Osteoblast (primary cell): ENCODE measurements at regions not wholly inside any gene's neighbourhood (a gene's known extent, or its start where the extent isn't known, plus 50 kb on each side); places are given as distances from the start of the nearest gene placed in this dataset.

Source experiments
- DNase-seq: peaks from one replicate; pipeline ENCODE4 v3.0.0; 2011; ENCODE audit warnings: low spot score, mixed read lengths; ENCODE audit not compliant: insufficient read length; ENCODE audit errors: missing footprints
- H2AFZ ChIP-seq: 2 replicates; pipeline ENCODE4 v1.6.0; 2011; ENCODE audit warnings: mild to moderate bottlenecking, low read length
- H3K27ac ChIP-seq: 2 replicates; pipeline ENCODE4 v1.5.1; 2011; ENCODE audit warnings: mild to moderate bottlenecking, low read depth, low read length, moderate library complexity
- H3K27me3 ChIP-seq: 2 replicates; pipeline ENCODE4 v1.6.0; 2012; ENCODE audit warnings: mild to moderate bottlenecking, control low read depth, inconsistent platforms, low read length, moderate library complexity; ENCODE audit not compliant: insufficient read depth
- H3K36me3 ChIP-seq: 2 replicates; pipeline ENCODE4 v1.5.1; 2011; ENCODE audit warnings: mild to moderate bottlenecking, low read length, control low read depth, moderate library complexity; ENCODE audit not compliant: insufficient read depth
- H3K4me1 ChIP-seq: 2 replicates; pipeline ENCODE4 v1.5.1; 2011; ENCODE audit warnings: mild to moderate bottlenecking, low read length, control low read depth, moderate library complexity; ENCODE audit not compliant: insufficient read depth
- H3K4me2 ChIP-seq: 2 replicates; pipeline ENCODE4 v1.6.0; 2011; ENCODE audit warnings: mild to moderate bottlenecking, low read length; ENCODE audit not compliant: insufficient read depth
- H3K4me3 ChIP-seq: fragments of 200-600 bp; sonication (generic); 3 replicates; pipeline ENCODE4 v1.5.1; 2012; ENCODE audit warnings: mild to moderate bottlenecking, low read length, inconsistent platforms; ENCODE audit not compliant: insufficient read depth
- H3K79me2 ChIP-seq: 2 replicates; pipeline ENCODE4 v1.6.0; 2012; ENCODE audit warnings: mild to moderate bottlenecking, low read length, control low read depth, inconsistent platforms; ENCODE audit not compliant: insufficient read depth
- H3K9me3 ChIP-seq: 2 replicates; pipeline ENCODE4 v1.5.1; 2011; ENCODE audit warnings: low read depth, low read length, control low read depth
- H4K20me1 ChIP-seq: 2 replicates; pipeline ENCODE4 v1.6.0; 2012; ENCODE audit warnings: mild to moderate bottlenecking, low read length, control low read depth; ENCODE audit not compliant: insufficient read depth
- CTCF ChIP-seq: IDR thresholded peaks from 2 replicates; pipeline ENCODE4 v1.5.1; 2011; ENCODE audit warnings: mild to moderate bottlenecking, low read depth, low read length, moderate library complexity; ENCODE audit errors: extremely low read depth

- Histone ChIP-seq H3K4me1 (no peaks in the 10 kb centered on the region), H4K20me1 (no peaks in the 10 kb centered on the region), H3K27me3 (peaks cover 4% of the 10 kb centered on the region), H3K27ac (no peak overlapping the region), H3K4me2 (no peak overlapping the region), H3K9me3 (no peaks in the 10 kb centered on the region), H2AFZ (no peak overlapping the region), H3K79me2 (no peaks in the 10 kb centered on the region), H3K36me3 (no peaks in the 10 kb centered on the region), H3K4me3 (no peak overlapping the region)
- TF ChIP-seq CTCF: no peak
- DNase-seq: no peak
Measured at GRCh38 chr10:27410153-27410552, 94.0 kb upstream of the RAB18 start.

GRCh38 chr10:27407271-27407670, 96.8 kb upstream of the RAB18 start:
- Histone ChIP-seq H3K27me3 (no peaks in the 10 kb centered on the region), H3K9me3 (no peaks in the 10 kb centered on the region), H3K4me3 (no peak overlapping the region), H3K79me2 (no peaks in the 10 kb centered on the region), H3K4me2 (no peak overlapping the region), H4K20me1 (no peaks in the 10 kb centered on the region), H2AFZ (no peak overlapping the region), H3K27ac (no peak overlapping the region), H3K4me1 (no peaks in the 10 kb centered on the region), H3K36me3 (no peaks in the 10 kb centered on the region)
- no peak for TF ChIP-seq CTCF
- DNase-seq: no peak

GRCh38 chr10:27399871-27400270, 104.2 kb upstream of the RAB18 start:
- no peak for TF ChIP-seq CTCF
- no peak overlapping the region for H3K27ac ChIP-seq
- no peak overlapping the region for H2AFZ ChIP-seq
- H3K4me1 ChIP-seq: no peaks in the 10 kb centered on the region
- no peak for DNase-seq
- no peak overlapping the region for H3K4me2 ChIP-seq
- no peaks in the 10 kb centered on the region for H4K20me1 ChIP-seq
- H3K4me3 ChIP-seq: no peak overlapping the region
- H3K27me3 ChIP-seq: no peaks in the 10 kb centered on the region
- H3K9me3 ChIP-seq: no peaks in the 10 kb centered on the region
- H3K36me3 ChIP-seq: no peaks in the 10 kb centered on the region
- H3K79me2 ChIP-seq: no peaks in the 10 kb centered on the region

GRCh38 chr10:27393961-27394360, 110.1 kb upstream of the RAB18 start:
- Histone ChIP-seq H3K79me2 (no peaks in the 10 kb centered on the region), H3K4me1 (no peaks in the 10 kb centered on the region), H3K4me2 (no peak overlapping the region), H2AFZ (no peak overlapping the region), H3K27ac (no peak overlapping the region), H3K36me3 (no peaks in the 10 kb centered on the region), H3K27me3 (no peaks in the 10 kb centered on the region), H3K9me3 (no peaks in the 10 kb centered on the region), H3K4me3 (no peak overlapping the region), H4K20me1 (no peaks in the 10 kb centered on the region)
- no peak for DNase-seq
- TF ChIP-seq CTCF: no peak
